Sigmoid colon (tissue), 4 donors: ENCODE measurements at regions not wholly inside any gene's neighbourhood (a gene's known extent, or its start where the extent isn't known, plus 50 kb on each side); places are given as distances from the start of the nearest gene placed in this dataset.

Source experiments
- CTCF ChIP-seq, 4 experiments: fragments of 450-650 bp in 3 of 4; fragments of 200-600 bp in 1 of 4; IDR thresholded peaks; one replicate each; pipeline ENCODE4 v1.5.1; 2016 to 2019; ENCODE audit warnings: antibody characterized with exemption in 4 of 4, mild to moderate bottlenecking in 3 of 4, moderate library complexity in 2 of 4
- EP300 ChIP-seq, 4 donors: sonication (generic); formaldehyde crosslinking; IDR thresholded peaks; one replicate each; pipeline ENCODE4 v1.6.1; 2017; ENCODE audit warnings: antibody characterized with exemption in 4 of 4
- POLR2A ChIP-seq, 2 donors: fragments of 450-650 bp; IDR thresholded peaks; one replicate each; pipeline ENCODE4 v1.6.1; 2016; ENCODE audit warnings: antibody characterized with exemption in 2 of 2, mild to moderate bottlenecking in 2 of 2, moderate library complexity in 2 of 2
- POLR2AphosphoS5 ChIP-seq, 4 donors: sonication (generic); formaldehyde crosslinking; IDR thresholded peaks; one replicate each; pipeline ENCODE4 v1.6.1; 2017; ENCODE audit warnings: antibody characterized with exemption in 4 of 4

- TF ChIP-seq EP300 (IDR thresholded peaks at IDR 0.05), result no peak
- TF ChIP-seq CTCF (IDR thresholded peaks at IDR 0.05), result no peak
- no peak for TF ChIP-seq POLR2AphosphoS5 (IDR thresholded peaks at IDR 0.05)
- TF ChIP-seq POLR2A (IDR thresholded peaks at IDR 0.05), result no peak
Measured at GRCh38 chr14:38866461-38866860, 236.6 kb downstream of the SEC23A start.
